HG02588 (cell line): ENCODE measurements at regions not wholly inside any gene's neighbourhood (a gene's known extent, or its start where the extent isn't known, plus 50 kb on each side); places are given as distances from the start of the nearest gene placed in this dataset.
"Not testable (repeated sequence)": the region's sequence is repeated elsewhere in the genome, so short reads cannot be mapped to it uniquely, and the experiment has no call there.

ENCODE experiments used
- ATAC-seq: cut with Tn5 transposase; IDR thresholded peaks from one replicate; pipeline ENCODE4 v1.9.1; 2021; ENCODE audit warnings: mild to moderate bottlenecking, moderate library complexity; ENCODE audit not compliant: unreplicated experiment

DNA sequence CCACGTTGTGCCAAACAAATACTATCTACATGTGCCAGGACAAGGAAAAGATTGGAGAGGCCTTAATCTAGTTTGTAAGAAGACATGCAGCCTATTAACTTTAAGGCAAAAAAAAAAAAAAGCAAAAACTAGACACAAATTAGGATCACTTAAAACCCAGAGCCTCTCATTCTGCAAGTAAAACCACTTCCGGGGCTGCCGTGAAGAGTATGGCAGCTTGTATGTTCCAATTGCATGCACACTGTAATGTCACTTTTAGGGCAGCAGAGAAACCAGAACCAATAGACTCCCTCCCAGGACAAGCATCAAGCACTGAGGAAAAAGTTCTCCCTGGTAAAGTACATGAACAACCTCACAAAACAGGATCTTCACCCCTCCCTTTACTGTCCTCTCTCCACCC lies 70.6 kb downstream of the RSL24D1 start:
- no peak for ATAC-seq

DNA sequence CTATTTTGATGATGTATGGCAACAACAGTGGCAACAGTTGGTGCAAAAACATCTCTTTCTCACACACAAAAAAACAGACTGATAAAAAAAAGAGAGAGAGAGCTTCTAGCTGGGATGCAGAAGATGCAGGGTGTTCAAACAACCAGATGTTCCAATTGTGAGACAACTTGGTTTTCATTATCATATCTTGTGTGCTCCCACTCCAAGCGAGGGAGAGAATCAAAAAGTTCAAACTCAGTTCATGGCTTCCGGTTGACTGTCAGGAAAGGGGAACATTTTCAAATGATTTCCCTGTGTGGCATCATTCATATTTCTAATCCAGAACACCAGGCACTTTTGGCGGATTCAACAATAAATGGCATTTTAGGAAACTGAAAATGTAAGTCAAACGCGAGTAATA lies 72.1 kb downstream of the RSL24D1 start:
- ATAC-seq, result no peak

- ATAC-seq, result no peak
Measured at GRCh38 chr15:55118344-55118870, 78.3 kb downstream of the RSL24D1 start.

DNA sequence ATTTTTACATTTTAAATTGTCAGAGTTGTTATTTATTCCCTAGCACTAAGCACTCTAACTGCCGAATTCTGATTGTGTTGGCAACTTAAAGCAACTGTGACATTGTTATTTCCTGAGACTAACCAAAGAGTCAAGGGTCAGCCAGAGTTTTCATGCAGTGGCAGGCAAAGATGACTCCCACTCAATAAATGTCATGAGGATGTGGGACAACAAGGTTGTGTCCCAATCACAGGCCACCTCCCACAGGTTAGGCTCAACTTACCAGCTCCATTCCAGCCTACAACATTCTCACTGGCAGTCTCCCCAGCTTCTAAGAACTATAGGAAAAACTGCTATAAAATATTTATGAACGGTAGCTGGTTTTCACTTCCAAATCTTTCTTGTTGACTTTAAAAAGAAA lies 80.1 kb downstream of the RSL24D1 start:
- ATAC-seq, result no peak

- ATAC-seq, result no peak
Measured at GRCh38 chr15:55113736-55114135, 83.0 kb downstream of the RSL24D1 start.

DNA sequence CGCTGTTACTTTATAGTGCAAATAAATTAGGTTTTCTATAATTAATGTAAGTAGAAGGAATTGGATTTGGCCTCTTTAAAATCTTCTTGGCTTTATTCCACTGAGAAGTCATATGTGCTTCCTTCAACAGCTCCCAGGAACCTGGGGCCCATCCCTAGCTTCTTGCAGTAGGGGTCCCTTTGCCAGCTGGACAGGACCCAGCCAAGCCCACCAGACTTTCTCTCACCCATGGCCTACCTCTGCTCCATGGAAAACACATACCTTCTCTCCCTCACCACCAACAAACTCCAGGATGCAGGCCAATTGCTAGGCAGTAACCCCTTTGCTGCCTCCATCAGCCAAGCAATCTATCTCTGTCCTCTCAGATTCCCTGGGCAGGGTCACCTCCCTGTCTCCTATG lies 84.0 kb downstream of the RSL24D1 start:
- no peak for ATAC-seq

- no peak for ATAC-seq
Measured at GRCh38 chr15:55110446-55110845, 86.3 kb downstream of the RSL24D1 start.

DNA sequence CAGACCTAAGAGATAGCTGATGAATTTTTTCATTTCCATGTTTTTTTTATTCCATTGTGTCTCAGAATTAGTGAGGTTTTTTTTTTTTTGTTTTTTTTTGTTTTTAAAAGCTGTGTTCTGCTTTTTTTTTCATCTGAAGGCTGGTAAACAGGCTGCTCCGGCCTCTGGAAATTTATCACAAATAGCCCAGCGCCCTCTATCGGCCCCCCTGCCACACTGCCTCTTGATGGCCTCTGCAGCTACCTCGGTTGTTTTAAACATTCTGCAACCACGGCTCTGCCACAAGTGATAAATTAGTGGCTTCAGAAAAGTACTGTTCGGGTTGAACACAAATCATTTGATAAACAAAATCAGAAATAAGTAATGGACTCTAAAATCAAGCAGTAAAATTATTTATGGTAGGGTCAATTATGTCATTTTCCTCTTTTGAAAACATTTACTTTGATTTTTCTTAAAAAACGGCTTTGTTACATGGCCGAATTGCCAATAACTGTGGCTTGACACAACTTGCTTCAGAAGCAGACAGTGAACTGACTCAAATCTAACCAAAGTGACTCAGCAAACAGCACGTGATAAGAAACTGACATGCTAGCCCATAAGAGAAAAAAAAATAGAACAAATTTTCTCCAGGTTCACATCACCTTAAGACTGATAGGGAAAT lies 87.8 kb downstream of the RSL24D1 start:
- ATAC-seq, result no peak

GRCh38 chr15:55108448-55108847 lies 88.3 kb downstream of the RSL24D1 start:
- ATAC-seq, result no peak

GRCh38 chr15:55106155-55106554 lies 90.6 kb downstream of the RSL24D1 start:
- ATAC-seq, result no peak

DNA sequence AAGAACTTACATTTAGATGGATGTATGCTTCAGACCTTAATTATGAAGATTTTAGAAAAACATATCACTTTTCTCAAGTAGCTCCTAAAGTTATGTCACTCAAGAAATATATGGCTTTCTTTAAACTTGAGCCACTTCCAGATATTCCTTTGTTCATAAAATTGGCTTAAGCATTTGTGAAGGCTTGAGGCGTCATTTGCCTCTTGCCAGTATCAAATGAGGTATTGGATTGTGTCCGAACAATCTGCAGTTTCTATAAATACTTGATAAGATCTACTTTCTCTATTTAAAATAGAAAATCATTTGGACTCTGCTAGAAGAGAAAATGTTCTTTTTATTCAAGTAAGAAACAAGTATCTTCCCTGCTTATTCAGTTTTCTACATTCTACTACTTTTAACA lies 102.6 kb downstream of the RSL24D1 start:
- ATAC-seq, result no peak

DNA sequence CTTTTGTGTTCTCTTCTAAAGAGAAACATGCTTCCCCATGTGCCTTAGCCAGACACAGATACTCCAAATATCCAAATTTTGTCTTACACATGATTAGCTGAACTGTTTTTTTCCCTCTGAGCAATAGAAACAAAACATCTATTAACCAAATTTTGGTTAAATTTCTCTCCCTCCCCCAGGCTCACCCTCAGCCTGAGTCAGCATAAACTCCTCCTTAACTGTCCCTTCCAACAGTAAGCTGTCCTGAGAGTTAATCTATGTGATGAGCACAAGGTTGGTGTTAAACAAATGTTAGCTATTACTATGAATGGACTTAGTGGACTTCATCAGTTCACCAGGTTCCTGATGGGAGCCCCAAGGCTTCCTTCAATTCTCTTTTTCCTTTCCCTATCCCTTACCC lies 108.5 kb downstream of the RSL24D1 start:
- ATAC-seq, result no peak

DNA sequence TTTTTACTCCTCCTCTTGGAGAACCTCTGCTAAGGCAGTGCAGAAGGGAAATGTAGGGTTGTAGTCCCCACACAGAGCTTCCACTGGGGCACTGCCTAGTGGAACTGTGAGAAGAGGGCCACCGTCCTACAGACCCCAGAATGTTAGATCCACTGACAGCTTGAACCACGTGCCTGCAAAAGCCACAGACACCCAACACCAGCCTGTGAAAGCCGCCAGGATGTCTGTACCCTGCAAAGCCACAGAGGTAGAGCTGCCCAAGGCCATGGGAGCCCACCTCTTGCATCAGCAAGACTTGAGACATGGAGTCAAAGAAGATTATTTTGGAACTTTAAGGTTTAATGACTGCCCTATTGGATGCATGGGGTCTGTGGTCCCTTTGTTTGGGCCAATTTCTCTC lies 112.1 kb downstream of the RSL24D1 start:
- no peak for ATAC-seq

DNA sequence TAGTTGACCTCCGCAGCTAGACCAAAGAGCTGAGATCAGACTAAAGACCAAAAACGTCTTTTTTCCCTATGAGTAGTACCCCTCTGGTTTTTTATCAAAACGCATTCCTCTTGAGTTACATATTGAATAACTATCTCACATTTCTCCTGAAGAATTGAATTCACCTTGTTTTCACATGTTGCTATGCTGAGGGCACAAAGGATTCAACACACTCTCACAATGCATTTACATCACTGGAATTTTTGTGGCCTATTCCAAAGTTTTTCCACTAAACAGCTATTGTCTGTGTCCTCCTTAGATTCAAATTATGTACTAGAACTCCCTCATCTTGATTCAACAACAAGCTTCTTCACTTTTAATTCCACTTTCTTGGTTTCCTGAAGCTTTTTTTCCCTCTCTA lies 112.5 kb downstream of the RSL24D1 start:
- ATAC-seq, result no peak

- not testable (repeated sequence) for ATAC-seq
Measured at GRCh38 chr15:55077052-55077451, 119.7 kb downstream of the RSL24D1 start.

DNA sequence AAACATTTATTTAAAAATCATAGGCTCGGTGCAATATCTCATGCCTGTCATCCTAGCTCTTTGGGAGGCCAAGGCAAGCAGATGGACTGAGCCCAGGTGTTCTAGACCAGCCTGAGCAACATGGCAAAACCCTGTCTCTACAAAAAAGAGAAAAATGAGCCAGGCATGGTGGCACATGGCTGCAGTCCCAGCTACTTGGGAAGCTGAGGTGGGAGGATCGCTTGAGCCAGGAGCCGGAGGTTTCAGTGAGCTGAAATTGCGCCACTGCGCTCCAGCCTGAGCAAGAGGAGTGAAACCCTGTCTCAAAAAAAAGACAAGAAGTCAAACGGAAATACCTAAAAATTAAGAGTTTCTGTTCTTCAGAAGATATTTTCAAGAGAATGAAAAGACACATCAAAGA lies 122.3 kb downstream of the RSL24D1 start:
- no peak for ATAC-seq

- ATAC-seq, result not testable (repeated sequence)
Measured at GRCh38 chr15:55063970-55064369, 132.8 kb downstream of the RSL24D1 start.

DNA sequence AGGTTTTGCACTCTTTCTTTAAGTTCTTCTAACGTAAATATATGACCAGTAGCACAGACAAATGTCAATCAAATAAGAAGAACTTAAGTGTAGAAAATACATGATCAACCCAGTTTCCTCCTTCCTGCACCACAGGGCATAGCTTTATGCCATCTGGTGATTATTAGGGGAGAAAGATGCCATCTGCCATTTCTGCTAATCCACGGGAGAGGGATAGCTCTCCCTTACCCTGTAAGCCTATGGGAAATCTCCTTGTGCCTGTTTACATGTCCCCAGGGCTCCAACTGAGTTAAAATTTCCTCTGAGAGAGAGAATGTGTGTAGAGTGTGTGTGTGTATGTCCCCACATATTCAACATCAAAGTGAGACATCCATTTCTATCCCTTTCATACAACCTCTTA lies 135.9 kb downstream of the RSL24D1 start:
- ATAC-seq, result no peak

- ATAC-seq, result no peak
Measured at GRCh38 chr15:55056500-55056899, 140.2 kb downstream of the RSL24D1 start.

DNA sequence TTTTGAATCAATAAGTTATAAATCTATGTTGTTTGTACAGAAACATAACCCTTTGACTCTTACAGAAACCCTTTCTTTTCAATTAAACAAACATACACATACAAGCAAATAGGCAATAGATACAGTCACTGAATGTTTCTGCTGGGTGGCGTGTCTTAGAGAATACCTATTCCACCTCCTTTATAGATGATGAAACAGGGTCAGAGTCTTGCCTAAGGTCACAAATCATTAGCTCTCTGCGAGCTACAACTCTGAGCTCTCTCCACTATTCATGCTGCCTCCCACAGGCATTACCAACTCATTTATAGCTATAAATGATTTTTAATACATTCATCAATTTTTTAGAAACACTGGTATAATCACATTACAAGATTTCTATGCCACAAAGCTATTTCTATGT lies 152.6 kb downstream of the RSL24D1 start:
- no peak for ATAC-seq

GRCh38 chr15:55037071-55037470 lies 159.7 kb downstream of the RSL24D1 start:
- no peak for ATAC-seq

GRCh38 chr15:55035749-55036148 lies 161.0 kb downstream of the RSL24D1 start:
- no peak for ATAC-seq

GRCh38 chr15:55033574-55033973 lies 163.2 kb downstream of the RSL24D1 start:
- ATAC-seq, result no peak
